HEK293 (cell line): ENCODE measurements at regions not wholly inside any gene's neighbourhood (a gene's known extent, or its start where the extent isn't known, plus 50 kb on each side); places are given as distances from the start of the nearest gene placed in this dataset.

Experiments used
- CTCF ChIA-PET: fragments of 350-600 bp; formaldehyde crosslinking; extraction: SDS; loops from one replicate; lab custom pipeline; 2021; ENCODE audit warnings: antibody characterized with exemption; lab: Yijun Ruan, JAX
- POLR2A ChIA-PET: fragments of 300-600 bp; formaldehyde crosslinking; extraction: SDS; loops from one replicate; lab custom pipeline; 2020; ENCODE audit warnings: antibody characterized with exemption, inconsistent platforms; lab: Yijun Ruan, JAX
- H3K27ac ChIP-seq: fragments of 200-500 bp; sonication (Bioruptor generic); 2 replicates; pipeline ENCODE4 v1.5.1; 2014; ENCODE audit warnings: low read depth, low read length, control low read depth, inconsistent platforms; ENCODE audit errors: extremely low read depth
- H3K36me3 ChIP-seq, 2 experiments: fragments of 200-500 bp in 1 of 2; sonication (Bioruptor generic) in 1 of 2; 1 replicate in 1 of 2; 2 replicates in 1 of 2; pipeline ENCODE4 v1.5.1; 2014 to 2017; ENCODE audit warnings: inconsistent platforms in 2 of 2, low read length in 2 of 2; ENCODE audit not compliant: control insufficient read depth in 2 of 2, insufficient read depth in 1 of 2
- H3K4me1 ChIP-seq: fragments of 200-500 bp; sonication (Bioruptor generic); 2 replicates; pipeline ENCODE4 v1.5.1; 2014; ENCODE audit warnings: mild to moderate bottlenecking, low read length, inconsistent platforms; ENCODE audit not compliant: control insufficient read depth, insufficient read depth
- H3K4me3 ChIP-seq: 2 replicates; pipeline ENCODE4 v1.5.1; 2011; ENCODE audit warnings: low read depth, mild to moderate bottlenecking, control low read depth, low read length, moderate library complexity
- H3K9me3 ChIP-seq: fragments of 200-500 bp; sonication (Bioruptor generic); 2 replicates; pipeline ENCODE4 v1.5.1; 2014; ENCODE audit warnings: low read depth, low read length, inconsistent platforms; ENCODE audit not compliant: control insufficient read depth, insufficient read depth
- ATF2 ChIP-seq: fragments of 450-650 bp; formaldehyde crosslinking; IDR thresholded peaks from 2 replicates; pipeline ENCODE4 v1.5.1; 2016; ENCODE audit warnings: missing biosample characterization, missing genetic modification characterization, low read depth
- BCL11B ChIP-seq: fragments of 450-650 bp; formaldehyde crosslinking; IDR thresholded peaks from 2 replicates; pipeline ENCODE4 v1.5.1; 2016; ENCODE audit warnings: low read depth, missing biosample characterization, missing genetic modification characterization
- GLIS1 ChIP-seq: fragments of 450-650 bp; formaldehyde crosslinking; IDR thresholded peaks from 2 replicates; pipeline ENCODE4 v1.5.1; 2016; ENCODE audit warnings: missing biosample characterization, missing genetic modification characterization
- KLF1 ChIP-seq: fragments of 450-650 bp; formaldehyde crosslinking; IDR thresholded peaks from 2 replicates; pipeline ENCODE4 v1.5.1; 2016; ENCODE audit warnings: missing biosample characterization, missing genetic modification characterization
- PRDM6 ChIP-seq: fragments of 450-650 bp; formaldehyde crosslinking; IDR thresholded peaks from 2 replicates; pipeline ENCODE4 v1.5.1; 2017; ENCODE audit warnings: missing biosample characterization, missing genetic modification characterization
- SETDB1 ChIP-seq: IDR thresholded peaks from one replicate; pipeline ENCODE4 v1.6.1; 2017; ENCODE audit warnings: mild to moderate bottlenecking, low read length, moderate library complexity, mixed read lengths; ENCODE audit not compliant: insufficient read length
- TCF7L2 ChIP-seq: IDR thresholded peaks from 2 replicates; pipeline ENCODE4 v1.6.1; 2011; ENCODE audit warnings: low read depth, mild to moderate bottlenecking, inconsistent platforms, low read length, moderate library complexity, borderline replicate concordance
- ZBTB1 ChIP-seq: fragments of 450-650 bp; formaldehyde crosslinking; IDR thresholded peaks from 2 replicates; pipeline ENCODE4 v1.5.1; 2016; ENCODE audit warnings: missing biosample characterization, missing genetic modification characterization
- ZBTB20 ChIP-seq: fragments of 450-650 bp; formaldehyde crosslinking; IDR thresholded peaks from 2 replicates; pipeline ENCODE4 v1.5.1; 2016; ENCODE audit warnings: missing biosample characterization, missing genetic modification characterization
- ZBTB21 ChIP-seq: fragments of 450-650 bp; formaldehyde crosslinking; IDR thresholded peaks from 2 replicates; pipeline ENCODE4 v1.5.1; 2017; ENCODE audit warnings: missing biosample characterization, missing genetic modification characterization
- ZNF132 ChIP-seq: fragments of 450-650 bp; formaldehyde crosslinking; IDR thresholded peaks from 2 replicates; pipeline ENCODE4 v1.5.1; 2017; ENCODE audit warnings: missing biosample characterization, missing genetic modification characterization, borderline replicate concordance
- ZNF16 ChIP-seq: fragments of 450-650 bp; formaldehyde crosslinking; IDR thresholded peaks from 2 replicates; pipeline ENCODE4 v1.5.1; 2016; ENCODE audit warnings: low read depth, missing biosample characterization, missing genetic modification characterization
- ZNF175 ChIP-seq: fragments of 450-650 bp; formaldehyde crosslinking; IDR thresholded peaks from 2 replicates; pipeline ENCODE4 v1.5.1; 2016; ENCODE audit warnings: missing biosample characterization, missing genetic modification characterization
- ZNF350 ChIP-seq: fragments of 450-650 bp; formaldehyde crosslinking; IDR thresholded peaks from 2 replicates; pipeline ENCODE4 v1.5.0; 2017; ENCODE audit warnings: missing biosample characterization, mild to moderate bottlenecking, missing genetic modification characterization
- ZNF514 ChIP-seq: fragments of 450-650 bp; formaldehyde crosslinking; IDR thresholded peaks from 2 replicates; pipeline ENCODE4 v1.5.1; 2016; ENCODE audit warnings: missing biosample characterization, missing genetic modification characterization
- ZNF529 ChIP-seq: fragments of 450-650 bp; formaldehyde crosslinking; IDR thresholded peaks from 2 replicates; pipeline ENCODE4 v1.5.1; 2017; ENCODE audit warnings: missing genetic modification characterization, missing biosample characterization; ENCODE audit not compliant: insufficient replicate concordance
- ZNF560 ChIP-seq: fragments of 450-650 bp; formaldehyde crosslinking; IDR thresholded peaks from 2 replicates; pipeline ENCODE4 v1.5.1; 2017; ENCODE audit warnings: missing biosample characterization, missing genetic modification characterization, borderline replicate concordance
- ZNF626 ChIP-seq: fragments of 450-650 bp; sonication (Bioruptor Pico); formaldehyde crosslinking; IDR thresholded peaks from 2 replicates; pipeline ENCODE4 v1.5.1; 2018; ENCODE audit warnings: missing biosample characterization, missing genetic modification characterization, inconsistent platforms
- ZNF776 ChIP-seq: fragments of 450-650 bp; formaldehyde crosslinking; IDR thresholded peaks from 2 replicates; pipeline ENCODE4 v1.5.0; 2017; ENCODE audit warnings: missing biosample characterization, missing genetic modification characterization, borderline replicate concordance
- ZNF777 ChIP-seq: fragments of 450-650 bp; formaldehyde crosslinking; IDR thresholded peaks from 2 replicates; pipeline ENCODE4 v1.5.1; 2017; ENCODE audit warnings: missing biosample characterization, missing genetic modification characterization, borderline replicate concordance
- ZNF843 ChIP-seq: fragments of 450-650 bp; formaldehyde crosslinking; IDR thresholded peaks from 2 replicates; pipeline ENCODE4 v1.5.1; 2016; ENCODE audit warnings: missing biosample characterization, missing genetic modification characterization

- Histone ChIP-seq H3K36me3 (no peaks in the 10 kb centered on the region), H3K9me3 (no peaks in the 10 kb centered on the region), H3K4me1 (0 out of 2 replicates have a peak, but pooled peaks cover 4% of the 10 kb centered on the region), H3K4me3 (no peak overlapping the region), H3K27ac (no peak overlapping the region)
- CTCF ChIA-PET: interaction anchor here (0.6 to 1.2 kb wide), 4 partner anchors 9 to 1866 kb away, joined by 3 to 4 read pairs (median 4); no protein-coding TSS in a partner anchor
- no peak for TF ChIP-seq ZNF350 (tag by site-specific recombination)
- TF ChIP-seq GLIS1 (tag by site-specific recombination): no peak
- TF ChIP-seq ZNF132 (tag by site-specific recombination): no peak
- POLR2A ChIA-PET: no interaction called here
Observed at GRCh38 chr17:72034000-72034399, 86.8 kb upstream of the SOX9 start.

- H3K27ac ChIP-seq: no peak overlapping the region
- H3K4me1 ChIP-seq: no peaks in the 10 kb centered on the region
- no peaks in the 10 kb centered on the region for H3K36me3 ChIP-seq
- ChIA-PET POLR2A (no interaction called here), CTCF (interaction anchor here (0.6 kb wide), 2 partner anchors 8 to 274 kb away, joined by 3 read pairs; no protein-coding TSS in a partner anchor)
- H3K9me3 ChIP-seq: no peaks in the 10 kb centered on the region
- no peak for TF ChIP-seq ZNF626 (tag by site-specific recombination)
- TF ChIP-seq SETDB1: no peak
- TF ChIP-seq ZNF529 (tag by site-specific recombination): no peak
- TF ChIP-seq BCL11B (tag by site-specific recombination): no peak
- TF ChIP-seq ZNF843: no peak
- TF ChIP-seq PRDM6 (tag by site-specific recombination): no peak
- no peak overlapping the region for H3K4me3 ChIP-seq
Observed at GRCh38 chr17:72038427-72038826, 82.4 kb upstream of the SOX9 start.

GRCh38 chr17:72039490-72039889 is 81.3 kb upstream of the SOX9 start:
- ChIA-PET POLR2A (interaction anchor here (0.5 kb wide), 1 partner anchor 349 kb away, joined by 5 read pairs; no protein-coding TSS in a partner anchor), CTCF (no interaction called here)
- H3K27ac ChIP-seq: no peak overlapping the region
- H3K9me3 ChIP-seq: no peaks in the 10 kb centered on the region
- no peak overlapping the region for H3K4me3 ChIP-seq
- TF ChIP-seq ZNF514 (tag by site-specific recombination): no peak
- no peaks in the 10 kb centered on the region for H3K4me1 ChIP-seq
- no peaks in the 10 kb centered on the region for H3K36me3 ChIP-seq

GRCh38 chr17:72046178-72046577 is 74.6 kb upstream of the SOX9 start:
- ChIA-PET CTCF (interaction anchor here (0.6 kb wide), 2 partner anchors 15 to 742 kb away, joined by 3 read pairs; no protein-coding TSS in a partner anchor), POLR2A (no interaction called here)
- H3K36me3 ChIP-seq: no peaks in the 10 kb centered on the region
- H3K27ac ChIP-seq: no peak overlapping the region
- TF ChIP-seq TCF7L2 (no peak), ZNF175 (no peak), KLF1 (tag by site-specific recombination) (no peak), ATF2 (no peak), ZNF777 (tag by site-specific recombination) (no peak), ZNF776 (tag by site-specific recombination) (no peak), ZBTB1 (tag by site-specific recombination) (no peak), ZBTB20 (no peak), ZNF16 (no peak), ZBTB21 (tag by site-specific recombination) (no peak), ZNF560 (no peak)
- H3K4me1 ChIP-seq: no peaks in the 10 kb centered on the region
- no peaks in the 10 kb centered on the region for H3K9me3 ChIP-seq
- no peak overlapping the region for H3K4me3 ChIP-seq
